ENCODE measurements at regions not wholly inside any gene's neighbourhood (a gene's known extent, or its start where the extent isn't known, plus 50 kb on each side); places are given as distances from the start of the nearest gene placed in this dataset.

DNA sequence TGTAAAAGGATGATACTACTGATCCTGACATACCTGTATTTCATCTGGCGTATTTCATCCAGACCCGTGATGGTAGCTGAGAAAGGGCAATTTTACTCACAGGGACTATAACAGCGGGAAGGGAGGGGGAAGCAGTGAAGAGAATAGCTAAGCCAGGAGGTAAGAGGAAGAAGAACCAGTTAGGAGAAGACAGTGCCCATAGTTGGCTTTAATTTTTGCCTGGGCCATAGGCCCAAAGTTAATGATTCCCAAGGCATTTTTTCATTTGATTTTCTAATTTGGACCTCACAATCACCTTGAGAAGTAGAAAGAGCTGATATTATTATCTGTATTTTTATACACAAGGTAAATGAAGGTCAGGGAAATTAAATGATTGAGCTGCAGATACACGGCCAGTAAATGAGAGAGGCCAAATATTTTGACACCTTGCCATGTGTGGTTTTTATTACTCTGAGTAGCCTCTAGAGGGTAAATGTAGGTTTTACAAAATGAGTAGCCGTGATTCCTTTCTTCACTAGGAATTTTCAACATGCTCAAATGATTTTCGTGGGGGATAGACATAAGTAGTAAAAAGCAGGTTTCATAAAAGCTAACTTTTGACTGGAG is 382.2 kb downstream of the FUT8 start:
- no peak overlapping the region for H3K4me3 ChIP-seq (ENCODE audit: low read depth, low read length)
- H3K27ac ChIP-seq = no peak overlapping the region
- TF ChIP-seq, protein P1, sequence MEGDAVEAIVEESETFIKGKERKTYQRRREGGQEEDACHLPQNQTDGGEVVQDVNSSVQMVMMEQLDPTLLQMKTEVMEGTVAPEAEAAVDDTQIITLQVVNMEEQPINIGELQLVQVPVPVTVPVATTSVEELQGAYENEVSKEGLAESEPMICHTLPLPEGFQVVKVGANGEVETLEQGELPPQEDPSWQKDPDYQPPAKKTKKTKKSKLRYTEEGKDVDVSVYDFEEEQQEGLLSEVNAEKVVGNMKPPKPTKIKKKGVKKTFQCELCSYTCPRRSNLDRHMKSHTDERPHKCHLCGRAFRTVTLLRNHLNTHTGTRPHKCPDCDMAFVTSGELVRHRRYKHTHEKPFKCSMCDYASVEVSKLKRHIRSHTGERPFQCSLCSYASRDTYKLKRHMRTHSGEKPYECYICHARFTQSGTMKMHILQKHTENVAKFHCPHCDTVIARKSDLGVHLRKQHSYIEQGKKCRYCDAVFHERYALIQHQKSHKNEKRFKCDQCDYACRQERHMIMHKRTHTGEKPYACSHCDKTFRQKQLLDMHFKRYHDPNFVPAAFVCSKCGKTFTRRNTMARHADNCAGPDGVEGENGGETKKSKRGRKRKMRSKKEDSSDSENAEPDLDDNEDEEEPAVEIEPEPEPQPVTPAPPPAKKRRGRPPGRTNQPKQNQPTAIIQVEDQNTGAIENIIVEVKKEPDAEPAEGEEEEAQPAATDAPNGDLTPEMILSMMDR (IDR thresholded peaks at IDR 0.05; ENCODE audit: low read depth, low read length, missing control alignments) = no peak
- no peaks in the 10 kb centered on the region for H3K36me3 ChIP-seq (replicated peaks)
- in situ Hi-C loops (cut with HindIII; ENCODE audit: low pct_ligation_motif_present, low sequenced_read_pairs) = no loop called here
- H3K27me3 ChIP-seq (replicated peaks) = no peaks in the 10 kb centered on the region
- no peak for DNase-seq

DNA sequence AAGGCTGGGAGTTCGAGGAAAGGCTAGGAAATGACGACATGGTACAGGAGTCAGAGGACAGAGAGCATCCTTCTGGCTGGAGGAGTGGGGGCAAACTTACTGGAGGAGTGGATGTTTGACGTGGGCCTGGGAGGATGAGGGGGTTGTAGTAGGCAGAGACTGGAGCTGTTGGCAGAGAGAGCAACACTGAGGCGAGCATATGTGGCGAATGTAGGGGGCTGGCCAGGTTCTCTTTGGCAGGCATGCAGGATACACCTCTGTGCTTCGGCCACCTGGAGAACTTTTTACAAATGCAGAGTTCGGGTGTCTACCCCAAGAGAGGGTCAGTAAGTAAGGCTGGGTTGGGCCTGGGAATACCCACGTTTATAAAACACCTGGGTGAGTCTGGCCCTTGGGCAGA is 385.7 kb downstream of the FUT8 start:
- in situ Hi-C loops (cut with HindIII; ENCODE audit: low pct_ligation_motif_present, low sequenced_read_pairs) = no loop called here
- DNase-seq = no peak
- TF ChIP-seq, protein P1 (IDR thresholded peaks at IDR 0.05; ENCODE audit: low read depth, low read length, missing control alignments) = no peak
- Histone ChIP-seq H3K4me3 (ENCODE audit: low read depth, low read length) (no peak overlapping the region), H3K27me3 (replicated peaks) (no peaks in the 10 kb centered on the region), H3K36me3 (replicated peaks) (no peaks in the 10 kb centered on the region), H3K27ac (no peak overlapping the region)

DNA sequence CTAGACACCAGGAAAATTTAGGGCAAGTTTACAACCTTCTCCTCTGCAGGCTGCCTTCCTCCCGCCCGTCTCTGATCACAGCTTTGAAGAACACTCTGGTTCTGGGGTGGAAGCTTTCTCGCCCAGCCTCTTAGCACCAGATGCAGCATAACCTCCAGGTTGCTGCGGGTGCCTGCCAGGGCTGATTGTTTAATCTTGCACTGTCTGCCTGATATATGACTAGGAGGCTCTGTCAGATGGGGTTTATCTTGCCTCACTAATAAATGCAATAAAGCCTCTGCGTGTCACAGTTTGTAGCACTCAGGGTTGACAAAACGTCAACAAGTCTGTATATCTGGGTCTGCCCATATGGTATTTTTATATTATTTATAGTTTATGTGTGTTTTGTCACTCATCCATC is 388.2 kb downstream of the FUT8 start:
- H3K4me3 ChIP-seq (ENCODE audit: low read depth, low read length) = no peak overlapping the region
- H3K27me3 ChIP-seq (replicated peaks) = no peaks in the 10 kb centered on the region
- H3K36me3 ChIP-seq (replicated peaks) = no peaks in the 10 kb centered on the region
- H3K27ac ChIP-seq = no peak overlapping the region
- TF ChIP-seq, protein P1 (IDR thresholded peaks at IDR 0.05; ENCODE audit: low read depth, low read length, missing control alignments) = no peak
- DNase-seq = no peak
- in situ Hi-C loops (cut with HindIII; ENCODE audit: low pct_ligation_motif_present, low sequenced_read_pairs) = loop anchor here (25.0 kb wide), 1 partner anchor 388 kb away; the partner anchor contains the start of gene FUT8

DNA sequence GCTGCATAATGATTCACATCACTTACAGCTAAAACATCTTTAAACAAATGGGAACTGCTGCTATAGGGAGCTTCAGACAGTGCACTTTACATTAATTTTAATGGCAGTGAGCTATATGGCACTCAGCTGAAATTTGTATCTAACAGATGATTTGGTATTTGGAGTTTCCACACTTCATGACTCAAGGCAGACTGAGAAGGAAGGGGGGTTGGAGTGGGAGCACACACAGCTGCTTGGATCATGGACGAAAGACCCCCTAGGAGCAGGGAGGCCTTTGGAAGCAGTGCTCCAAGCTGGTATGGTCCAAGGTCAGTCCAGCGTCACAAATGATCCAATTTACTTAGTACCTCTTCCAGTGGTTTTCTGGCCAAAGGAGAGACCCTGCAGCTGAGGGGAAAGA is 389.7 kb downstream of the FUT8 start:
- no peaks in the 10 kb centered on the region for H3K36me3 ChIP-seq (replicated peaks)
- TF ChIP-seq, protein P1 (IDR thresholded peaks at IDR 0.05; ENCODE audit: low read depth, low read length, missing control alignments) = no peak
- no peaks in the 10 kb centered on the region for H3K27me3 ChIP-seq (replicated peaks)
- no peak for DNase-seq
- no peak overlapping the region for H3K4me3 ChIP-seq (ENCODE audit: low read depth, low read length)
- no peak overlapping the region for H3K27ac ChIP-seq
- in situ Hi-C loops (cut with HindIII; ENCODE audit: low pct_ligation_motif_present, low sequenced_read_pairs) = loop anchor here (25.0 kb wide), 1 partner anchor 390 kb away; the partner anchor contains the start of gene FUT8

DNA sequence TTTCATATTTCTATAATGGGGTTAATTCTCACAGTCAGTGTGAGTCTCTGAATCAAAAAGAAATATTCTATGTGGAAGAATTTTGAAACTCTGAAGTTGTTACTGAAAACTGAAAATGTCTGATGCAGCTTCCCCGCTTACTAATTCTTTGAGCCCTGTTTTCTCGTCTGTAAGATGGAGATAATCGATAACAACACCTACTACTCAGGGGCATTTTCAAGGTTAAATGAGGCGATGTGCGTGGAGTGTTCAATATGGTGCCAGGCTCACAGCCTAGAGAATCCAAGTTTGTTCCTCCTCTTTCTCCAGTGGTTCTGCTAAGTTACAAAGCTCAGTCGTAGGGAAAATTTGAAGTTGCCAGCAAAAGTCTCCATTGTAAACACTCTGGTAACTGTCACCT is 391.4 kb downstream of the FUT8 start:
- Histone ChIP-seq H3K4me3 (ENCODE audit: low read depth, low read length) (no peak overlapping the region), H3K27me3 (replicated peaks) (no peaks in the 10 kb centered on the region), H3K27ac (no peak overlapping the region), H3K36me3 (replicated peaks) (no peaks in the 10 kb centered on the region)
- TF ChIP-seq, protein P1 (IDR thresholded peaks at IDR 0.05; ENCODE audit: low read depth, low read length, missing control alignments) = no peak
- in situ Hi-C loops (cut with HindIII; ENCODE audit: low pct_ligation_motif_present, low sequenced_read_pairs) = loop anchor here (25.0 kb wide), 1 partner anchor 392 kb away; the partner anchor contains the start of gene FUT8
- no peak for DNase-seq

Measured in brain microvascular endothelial cell (primary cell).